ENCODE measurements at regions not wholly inside any gene's neighbourhood (a gene's known extent, or its start where the extent isn't known, plus 50 kb on each side); places are given as distances from the start of the nearest gene placed in this dataset.
"Not testable (repeated sequence)": the region's sequence is repeated elsewhere in the genome, so short reads cannot be mapped to it uniquely, and the experiment has no call there.

DNA sequence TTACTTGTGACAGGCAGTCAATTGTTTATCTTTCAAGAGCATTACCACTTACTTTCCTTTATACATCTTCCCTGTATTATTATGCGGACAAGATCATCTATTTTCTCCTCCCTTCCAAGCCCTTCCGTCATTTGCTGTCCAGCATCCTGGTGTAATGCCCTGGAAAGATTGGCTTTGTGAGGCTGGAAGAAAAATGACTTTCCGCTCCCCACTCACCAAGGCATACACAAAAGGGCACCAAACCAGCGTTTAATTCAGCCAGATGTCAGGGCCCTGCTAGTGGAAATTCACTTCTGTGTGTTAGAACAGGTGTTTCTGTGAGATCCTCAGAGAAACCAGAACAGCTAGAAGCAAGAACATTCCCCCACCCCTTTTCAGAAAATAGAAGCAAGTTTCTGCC lies 128.1 kb upstream of the NANOS1 start:
- H3K9me3 ChIP-seq = peaks cover 0 to 5% (median 0%) of the 10 kb centered on the region in 4 donors
- TF ChIP-seq, protein P1, sequence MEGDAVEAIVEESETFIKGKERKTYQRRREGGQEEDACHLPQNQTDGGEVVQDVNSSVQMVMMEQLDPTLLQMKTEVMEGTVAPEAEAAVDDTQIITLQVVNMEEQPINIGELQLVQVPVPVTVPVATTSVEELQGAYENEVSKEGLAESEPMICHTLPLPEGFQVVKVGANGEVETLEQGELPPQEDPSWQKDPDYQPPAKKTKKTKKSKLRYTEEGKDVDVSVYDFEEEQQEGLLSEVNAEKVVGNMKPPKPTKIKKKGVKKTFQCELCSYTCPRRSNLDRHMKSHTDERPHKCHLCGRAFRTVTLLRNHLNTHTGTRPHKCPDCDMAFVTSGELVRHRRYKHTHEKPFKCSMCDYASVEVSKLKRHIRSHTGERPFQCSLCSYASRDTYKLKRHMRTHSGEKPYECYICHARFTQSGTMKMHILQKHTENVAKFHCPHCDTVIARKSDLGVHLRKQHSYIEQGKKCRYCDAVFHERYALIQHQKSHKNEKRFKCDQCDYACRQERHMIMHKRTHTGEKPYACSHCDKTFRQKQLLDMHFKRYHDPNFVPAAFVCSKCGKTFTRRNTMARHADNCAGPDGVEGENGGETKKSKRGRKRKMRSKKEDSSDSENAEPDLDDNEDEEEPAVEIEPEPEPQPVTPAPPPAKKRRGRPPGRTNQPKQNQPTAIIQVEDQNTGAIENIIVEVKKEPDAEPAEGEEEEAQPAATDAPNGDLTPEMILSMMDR (IDR thresholded peaks at IDR 0.05) = no peak
- TF ChIP-seq POLR2AphosphoS5 (IDR thresholded peaks at IDR 0.05) (no peak), EP300 (IDR thresholded peaks at IDR 0.05) (no peak), POLR2A (IDR thresholded peaks at IDR 0.05; ENCODE audit: low read depth) (no peak)
- H3K36me3 ChIP-seq = no peaks in the 10 kb centered on the region
- 63% methylated on average over 4 of the region's 4 CpGs for WGBS
- H3K4me3 ChIP-seq = no peak overlapping the region
- intact Hi-C loops (cut with DNase I) = no loop called here
- H3K27me3 ChIP-seq = no peaks in the 10 kb centered on the region
- peaks cover 0 to 6% (median 0%) of the 10 kb centered on the region in 4 donors for H3K4me1 ChIP-seq
- H3K27ac ChIP-seq (replicated peaks in 1 of 4) = no peak overlapping the region
- DNase-seq (ENCODE audit: extremely low spot score) = peak; percentile 74

- 54% methylated on average over 4 of the region's 4 CpGs for WGBS
- no peak for TF ChIP-seq POLR2A (IDR thresholded peaks at IDR 0.05; ENCODE audit: low read depth)
- TF ChIP-seq EP300 (IDR thresholded peaks at IDR 0.05) = no peak
- TF ChIP-seq POLR2AphosphoS5 (IDR thresholded peaks at IDR 0.05) = no peak
- TF ChIP-seq, protein P1 (IDR thresholded peaks at IDR 0.05) = no peak
- Histone ChIP-seq H3K36me3 (no peaks in the 10 kb centered on the region), H3K4me1 (peaks cover 0 to 6% (median 0%) of the 10 kb centered on the region in 4 donors), H3K27ac (replicated peaks in 1 of 4) (no peak overlapping the region), H3K27me3 (no peaks in the 10 kb centered on the region), H3K9me3 (peaks cover 0 to 5% (median 0%) of the 10 kb centered on the region in 4 donors), H3K4me3 (no peak overlapping the region)
- no peak for DNase-seq (ENCODE audit: extremely low spot score)
- intact Hi-C loops (cut with DNase I) = no loop called here
Measured at GRCh38 chr10:118901906-118902305, 127.6 kb upstream of the NANOS1 start.

DNA sequence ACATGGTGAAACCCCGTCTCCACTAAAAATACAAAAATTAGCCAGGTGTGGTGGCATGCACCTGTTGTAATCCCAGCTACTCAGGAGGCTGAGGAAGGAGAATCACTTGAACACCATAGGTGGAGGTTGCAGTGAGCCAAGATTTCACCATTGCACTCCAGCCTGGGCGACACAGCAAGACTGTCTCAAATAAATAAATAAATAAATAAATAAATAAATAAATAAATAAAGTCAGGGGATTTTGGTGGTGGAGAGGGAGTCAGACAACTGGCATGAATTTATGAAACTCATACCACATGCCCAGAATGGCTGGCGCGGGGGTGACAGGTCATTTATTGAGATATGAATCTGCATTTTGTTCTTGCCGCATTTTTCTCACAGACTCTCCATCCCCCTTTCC lies 126.9 kb upstream of the NANOS1 start:
- H3K9me3 ChIP-seq; DNase-seq (ENCODE audit: extremely low spot score); H3K4me1 ChIP-seq; H3K27me3 ChIP-seq; H3K4me3 ChIP-seq; intact Hi-C loops (cut with DNase I); H3K36me3 ChIP-seq; H3K27ac ChIP-seq (replicated peaks in 1 of 4): not testable (repeated sequence)
- WGBS = 98% methylated on average over 5 of the region's 5 CpGs

DNA sequence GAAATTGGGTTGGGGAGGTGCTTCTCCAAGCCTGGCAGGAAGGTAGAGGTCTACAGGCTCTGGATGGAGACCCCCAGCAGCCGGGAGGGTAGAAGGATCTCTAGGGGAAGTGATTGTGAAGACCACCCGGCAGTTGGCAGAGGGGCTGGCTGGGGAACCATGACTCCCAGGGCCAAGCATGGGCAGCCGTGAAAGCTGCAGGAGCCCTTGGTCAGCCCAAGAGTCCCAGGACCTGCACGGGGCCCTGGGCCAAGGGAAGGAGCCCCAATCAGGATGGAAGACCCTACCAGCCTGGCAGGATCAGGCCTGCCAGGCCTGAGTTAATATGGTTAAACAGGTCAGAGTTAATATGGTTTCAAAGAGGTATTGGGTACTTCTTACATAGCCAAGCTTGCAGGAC lies 126.3 kb upstream of the NANOS1 start:
- WGBS = 93% methylated on average over 4 of the region's 4 CpGs
- intact Hi-C loops (cut with DNase I) = no loop called here
- Histone ChIP-seq H3K4me1 (peaks cover 0 to 6% (median 0%) of the 10 kb centered on the region in 4 donors), H3K36me3 (no peaks in the 10 kb centered on the region), H3K4me3 (no peak overlapping the region), H3K27ac (replicated peaks in 1 of 4) (no peak overlapping the region), H3K27me3 (no peaks in the 10 kb centered on the region), H3K9me3 (peaks cover 0 to under 1% (median 0%) of the 10 kb centered on the region in 4 donors)
- peak; percentile 91 for DNase-seq (ENCODE audit: extremely low spot score)
- no peak for TF ChIP-seq POLR2AphosphoS5 (IDR thresholded peaks at IDR 0.05)
- no peak for TF ChIP-seq EP300 (IDR thresholded peaks at IDR 0.05)
- TF ChIP-seq, protein P1 (IDR thresholded peaks at IDR 0.05) = no peak
- TF ChIP-seq POLR2A (IDR thresholded peaks at IDR 0.05; ENCODE audit: low read depth) = no peak

- H3K27me3 ChIP-seq = no peaks in the 10 kb centered on the region
- intact Hi-C loops (cut with DNase I) = no loop called here
- peaks cover 0 to 6% (median 0%) of the 10 kb centered on the region in 4 donors for H3K4me1 ChIP-seq
- H3K36me3 ChIP-seq = no peaks in the 10 kb centered on the region
- H3K4me3 ChIP-seq = no peak overlapping the region
- no peak for DNase-seq (ENCODE audit: extremely low spot score)
- no peak overlapping the region for H3K27ac ChIP-seq (replicated peaks in 1 of 4)
- TF ChIP-seq, protein P1 (IDR thresholded peaks at IDR 0.05) = no peak
- H3K9me3 ChIP-seq = no peaks in the 10 kb centered on the region
Measured at GRCh38 chr10:118903691-118904090, 125.8 kb upstream of the NANOS1 start.
